Limb (tissue), 2 donors: ENCODE measurements at regions not wholly inside any gene's neighbourhood (a gene's known extent, or its start where the extent isn't known, plus 50 kb on each side); places are given as distances from the start of the nearest gene placed in this dataset.
"Not testable (repeated sequence)": the region's sequence is repeated elsewhere in the genome, so short reads cannot be mapped to it uniquely, and the experiment has no call there.

Experiments
- DNase-seq, 2 donors: peaks; one replicate each; pipeline ENCODE4 v3.0.0-alpha.2; 2016; ENCODE audit errors: extremely low spot score in 2 of 2

DNA sequence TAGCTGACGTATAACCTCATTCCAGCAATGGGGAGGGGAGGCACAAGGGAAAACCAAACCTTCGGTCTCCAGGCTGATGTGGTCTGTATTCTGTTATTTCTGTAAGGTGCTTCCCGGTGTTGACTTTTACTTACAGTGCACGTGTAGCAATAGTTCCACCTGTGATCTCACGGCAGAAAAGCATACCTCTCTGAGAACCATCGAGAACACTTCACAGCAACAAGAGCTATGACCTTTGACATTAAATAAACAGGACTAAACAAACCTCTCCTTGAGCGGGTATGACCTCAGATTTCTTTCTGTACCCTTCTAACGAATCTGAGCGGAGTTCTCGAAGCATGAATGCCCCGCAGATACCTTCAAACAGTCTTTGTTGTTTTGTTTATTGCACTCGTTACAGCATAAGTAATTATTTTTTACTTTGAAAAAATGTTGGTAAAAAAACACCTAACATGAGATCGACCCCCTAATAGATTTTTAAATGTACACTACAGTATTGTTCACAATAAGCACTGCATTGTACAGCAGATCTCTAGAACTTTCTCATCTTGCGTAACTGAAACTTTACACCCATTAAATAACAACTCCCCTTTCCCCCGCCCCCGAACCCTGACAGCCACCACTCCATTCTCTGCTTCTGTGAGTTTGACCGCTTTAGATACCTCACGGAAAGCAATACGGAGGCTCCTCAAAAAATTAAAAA, 282.3 kb downstream of the GATA3 start:
- no peak for DNase-seq

GRCh38 chr10:8337332-8337651, 282.8 kb downstream of the GATA3 start:
- no peak for DNase-seq

GRCh38 chr10:8338177-8338766, 283.8 kb downstream of the GATA3 start:
- no peak for DNase-seq

GRCh38 chr10:8344756-8345155, 290.3 kb downstream of the GATA3 start:
- DNase-seq: no peak

GRCh38 chr10:8346861-8347260, 292.4 kb downstream of the GATA3 start:
- no peak for DNase-seq

DNA sequence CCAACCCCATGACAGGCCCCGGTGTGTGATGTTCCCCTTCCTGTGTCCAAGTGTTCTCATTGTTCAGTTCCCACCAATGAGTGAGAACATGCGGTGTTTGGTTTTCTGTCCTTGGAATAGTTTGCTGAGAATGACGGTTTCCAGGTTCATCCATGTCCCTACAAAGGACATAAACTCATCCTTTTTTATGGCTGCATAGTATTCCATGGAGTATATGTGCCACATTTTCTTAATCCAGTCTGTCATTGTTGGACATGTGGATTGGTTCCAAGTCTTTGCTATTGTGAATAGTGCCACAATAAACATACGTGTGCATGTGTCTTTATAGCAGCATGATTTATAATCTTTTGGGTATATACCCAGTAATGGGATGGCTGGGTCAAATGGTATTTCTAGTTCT, 293.1 kb downstream of the GATA3 start:
- DNase-seq: not testable (repeated sequence)

DNA sequence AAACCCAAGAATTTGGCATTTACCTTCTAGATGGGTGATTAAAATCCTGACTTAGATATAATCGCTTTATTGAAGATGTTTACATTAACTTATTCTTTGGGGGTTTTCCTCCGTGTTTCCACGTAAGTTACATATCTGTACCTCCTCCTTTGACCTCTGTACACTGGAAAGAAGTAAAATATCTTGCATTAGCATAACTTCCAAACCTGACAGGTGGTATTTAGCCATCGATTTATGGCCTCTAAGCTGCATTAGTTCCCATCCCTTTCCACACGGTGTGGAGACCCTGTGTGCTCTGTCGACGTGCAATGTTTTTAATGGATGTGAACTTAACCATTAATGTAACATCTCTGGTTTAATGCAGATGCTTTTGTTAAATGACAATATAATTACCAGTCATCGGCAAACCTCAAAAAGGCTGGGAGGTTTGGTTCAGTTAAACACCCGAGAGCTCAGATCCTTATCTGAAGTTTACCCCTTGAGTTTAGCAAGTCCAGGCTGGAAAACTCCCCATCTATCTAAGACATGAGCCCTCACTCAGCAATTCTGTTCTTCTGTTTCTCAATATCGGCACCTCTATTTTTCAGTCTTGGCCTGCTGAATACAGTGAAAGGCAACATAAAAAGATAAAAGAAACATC, 295.2 kb downstream of the GATA3 start:
- DNase-seq: no peak

GRCh38 chr10:8350250-8350967, 295.9 kb downstream of the GATA3 start:
- no peak for DNase-seq

DNA sequence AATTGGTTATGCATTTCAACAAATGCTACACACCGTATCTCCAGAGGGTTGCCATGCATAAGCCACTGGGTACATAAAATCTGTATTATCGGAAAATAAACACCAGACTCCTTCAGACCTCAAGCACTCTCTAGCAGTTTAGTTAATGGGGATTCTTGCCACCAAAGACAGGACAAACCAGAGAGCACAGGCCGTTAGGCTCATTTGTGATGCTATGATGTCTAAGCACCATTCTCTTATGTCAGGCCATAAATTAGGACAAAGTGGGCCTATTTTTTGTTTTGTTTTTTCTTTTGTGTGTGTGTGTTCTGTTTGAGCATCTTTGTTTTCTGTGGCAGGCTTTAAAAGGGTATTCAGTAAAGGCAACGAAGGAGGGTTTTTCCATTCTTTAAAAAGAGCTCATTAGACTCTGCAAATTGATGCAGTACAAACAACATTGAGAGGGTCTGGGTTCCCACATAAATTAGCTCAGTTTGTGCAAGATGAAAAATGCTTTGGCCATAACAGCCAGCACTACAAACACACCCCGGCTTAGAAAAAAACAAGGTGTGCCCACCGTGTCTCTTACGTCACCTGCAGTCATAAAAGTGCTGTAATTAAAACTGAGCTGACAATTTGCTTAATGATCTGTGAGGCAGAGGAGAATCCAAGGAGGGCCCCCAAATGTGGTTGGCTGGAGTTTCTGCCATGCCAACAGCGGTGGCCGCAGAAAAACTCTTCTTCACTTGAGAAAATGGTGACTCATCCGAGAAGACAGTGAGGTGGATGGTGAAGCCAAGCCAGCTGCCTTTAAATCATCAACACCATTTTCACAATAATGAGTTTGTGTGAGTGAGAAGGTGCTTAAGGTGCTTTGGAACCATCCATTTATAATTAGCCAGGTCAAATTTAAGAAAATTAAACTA, 297.9 kb downstream of the GATA3 start:
- no peak for DNase-seq

DNA sequence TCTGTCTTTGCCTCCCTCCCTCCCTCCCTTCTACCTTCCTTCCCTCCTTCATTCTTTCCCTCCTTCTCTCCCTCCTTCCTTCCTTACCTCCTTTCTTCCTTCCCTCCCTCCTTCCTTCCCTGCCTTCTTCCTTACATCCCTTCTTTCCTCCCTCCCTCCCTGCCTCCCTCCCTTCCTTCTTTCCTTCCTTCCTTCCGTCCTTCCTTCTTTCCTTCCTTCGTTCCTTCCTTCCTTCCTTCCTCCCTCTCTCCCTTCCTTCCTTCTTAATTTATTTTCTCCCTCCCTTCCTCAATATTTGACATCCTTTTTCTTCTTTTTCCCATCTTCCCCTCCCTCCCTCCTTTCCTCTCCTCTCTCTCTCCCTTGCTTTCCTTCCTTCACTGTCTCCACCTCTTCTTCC, 301.8 kb downstream of the GATA3 start:
- no peak for DNase-seq

DNA sequence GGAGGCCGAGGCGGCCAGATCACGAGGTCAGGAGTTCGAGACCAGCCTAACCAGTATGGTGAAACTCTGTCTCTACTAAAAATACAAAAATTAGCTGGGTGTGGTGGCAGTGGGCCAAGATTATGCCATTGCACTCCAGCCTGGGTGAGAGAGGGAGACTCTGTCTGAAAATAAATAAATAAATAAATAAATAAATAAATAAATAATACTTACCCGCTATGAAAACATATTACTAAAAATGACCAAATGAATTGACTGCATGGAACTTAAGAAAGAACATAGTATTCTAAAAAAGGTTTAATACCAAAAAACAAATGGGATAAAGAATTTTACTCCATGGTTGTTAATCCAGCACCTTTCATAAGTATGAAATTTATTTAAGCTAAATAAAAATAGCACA, 305.0 kb downstream of the GATA3 start:
- no peak for DNase-seq

DNA sequence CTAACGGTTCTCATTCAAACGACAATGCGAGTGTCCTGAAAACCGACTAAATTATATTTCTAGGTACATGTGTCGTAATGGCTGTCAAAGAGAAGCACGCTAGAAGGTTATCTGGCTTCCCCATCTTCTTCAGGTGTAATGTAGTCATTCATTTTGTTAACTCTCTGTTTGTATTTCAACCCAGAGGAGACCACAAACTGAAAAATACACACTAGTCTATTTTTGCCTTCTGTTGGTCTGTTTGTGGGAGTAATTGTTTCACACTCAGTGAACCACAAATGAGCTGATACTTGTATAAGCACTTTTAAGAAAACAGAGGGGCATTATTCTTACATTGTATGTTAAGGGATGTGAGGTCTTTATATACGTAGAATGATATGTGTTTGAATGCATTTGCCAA, 305.9 kb downstream of the GATA3 start:
- no peak for DNase-seq

- no peak for DNase-seq
These were observed 306.5 kb downstream of the GATA3 start for GRCh38 chr10:8360814-8361509.

DNA sequence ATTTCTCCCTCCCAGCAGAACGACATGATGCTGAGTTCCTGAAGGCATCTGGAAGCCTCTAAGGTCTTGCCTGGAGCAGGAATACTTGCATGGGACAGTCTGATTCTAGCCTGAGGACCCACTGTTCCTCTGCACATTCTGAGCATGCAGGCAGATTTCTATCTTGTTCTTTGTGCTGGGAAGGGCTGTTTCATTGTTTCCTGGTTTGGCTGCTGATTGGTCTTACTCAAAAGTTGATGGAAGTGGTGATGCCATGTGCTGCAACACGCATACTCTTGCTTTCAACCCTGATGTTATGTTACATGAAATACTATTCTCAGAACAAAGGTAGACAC, 307.0 kb downstream of the GATA3 start:
- DNase-seq: no peak

- no peak for DNase-seq
These were observed 311.7 kb downstream of the GATA3 start for GRCh38 chr10:8365935-8366911.

DNA sequence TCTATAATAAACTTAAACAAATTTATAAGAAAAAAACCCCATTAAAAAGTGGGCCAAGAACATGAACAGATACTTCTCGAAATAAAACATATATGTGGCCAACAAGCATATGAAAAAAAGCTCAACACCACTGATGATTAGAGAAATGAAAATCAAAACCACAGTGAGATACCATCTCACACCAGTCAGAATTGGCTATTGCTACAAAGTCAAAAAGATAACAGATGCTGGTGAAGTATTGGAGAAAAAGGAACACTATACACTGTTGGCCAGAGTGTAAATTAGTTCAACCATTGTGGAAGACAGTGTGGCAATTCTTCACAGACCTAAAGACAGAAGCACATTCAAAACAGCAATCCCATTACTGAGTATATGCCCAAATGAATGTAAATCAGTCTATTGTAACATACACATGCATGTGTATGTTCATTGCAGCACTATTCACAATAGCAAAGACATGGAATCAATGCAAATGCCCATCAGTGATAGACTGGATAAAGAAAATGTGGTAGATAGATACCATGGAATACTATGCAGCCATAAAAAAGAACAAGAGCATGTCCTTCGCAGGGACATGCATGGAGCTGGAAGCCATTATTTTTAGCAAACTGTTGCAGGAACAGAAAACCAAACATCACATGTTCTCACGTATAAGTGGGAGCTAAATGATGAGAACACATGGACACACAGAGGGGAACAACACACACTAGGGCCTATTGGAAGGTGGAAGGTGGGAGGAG, 313.4 kb downstream of the GATA3 start:
- DNase-seq: not testable (repeated sequence)

- DNase-seq: no peak
These were observed 315.2 kb downstream of the GATA3 start for GRCh38 chr10:8369666-8370065.

GRCh38 chr10:8374334-8374733, 319.8 kb downstream of the GATA3 start:
- DNase-seq: no peak

DNA sequence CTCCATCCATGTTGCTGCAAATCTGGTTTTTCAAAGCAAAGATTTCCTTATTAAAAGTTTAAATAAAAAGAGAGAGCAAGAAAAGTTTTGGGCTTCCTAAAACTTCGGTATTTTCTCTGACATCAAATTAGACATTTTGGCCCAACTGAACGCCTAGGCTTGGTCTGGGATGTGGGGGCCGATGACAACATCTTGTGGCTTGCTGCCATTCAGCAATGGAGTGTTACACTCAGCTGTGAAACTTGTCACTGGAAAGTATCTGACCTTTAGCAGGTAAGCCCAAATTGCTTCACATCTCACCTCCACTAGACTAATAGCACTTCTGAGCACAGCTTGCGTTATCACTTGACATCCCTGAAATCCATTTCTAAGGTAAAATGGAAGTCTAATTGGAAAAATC, 320.6 kb downstream of the GATA3 start:
- DNase-seq: no peak
